NCI-H524 treated with DMSO at 0.1 percent for 48 hours (cell line): ENCODE measurements at regions not wholly inside any gene's neighbourhood (a gene's known extent, or its start where the extent isn't known, plus 50 kb on each side); places are given as distances from the start of the nearest gene placed in this dataset.
"Not testable (repeated sequence)": the region's sequence is repeated elsewhere in the genome, so short reads cannot be mapped to it uniquely, and the experiment has no call there.

ENCODE experiments used
- DNase-seq: peaks from one replicate; lab custom pipeline; 2025; lab: John Stamatoyannopoulos, UW

DNA sequence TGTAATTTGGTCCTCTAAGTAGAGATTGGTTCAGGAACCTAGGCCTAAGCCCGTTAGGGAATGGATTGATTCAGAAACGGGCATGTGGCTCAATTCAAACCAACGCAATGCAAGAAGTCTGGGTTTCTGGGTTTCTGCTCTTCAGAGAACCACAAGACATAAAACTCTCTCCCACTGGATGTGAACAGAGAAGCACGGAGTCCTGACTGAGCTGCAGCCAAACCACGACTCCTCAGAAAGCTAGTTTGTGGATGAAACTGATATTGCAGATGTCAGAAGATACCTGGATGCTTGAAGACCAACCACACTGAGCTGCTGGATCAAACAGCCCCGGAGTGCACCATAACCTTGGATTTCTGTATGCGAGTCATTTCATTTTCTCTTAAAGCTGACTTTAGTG lies 50.0 kb downstream of the SOD2 start:
- no peak for DNase-seq

GRCh38 chr6:159642481-159642880 lies 50.6 kb downstream of the SOD2 start:
- DNase-seq = no peak

GRCh38 chr6:159640722-159641482 lies 52.1 kb downstream of the SOD2 start:
- DNase-seq = no peak

- no peak for DNase-seq
Measured at GRCh38 chr6:159640322-159640721, 52.7 kb downstream of the SOD2 start.

DNA sequence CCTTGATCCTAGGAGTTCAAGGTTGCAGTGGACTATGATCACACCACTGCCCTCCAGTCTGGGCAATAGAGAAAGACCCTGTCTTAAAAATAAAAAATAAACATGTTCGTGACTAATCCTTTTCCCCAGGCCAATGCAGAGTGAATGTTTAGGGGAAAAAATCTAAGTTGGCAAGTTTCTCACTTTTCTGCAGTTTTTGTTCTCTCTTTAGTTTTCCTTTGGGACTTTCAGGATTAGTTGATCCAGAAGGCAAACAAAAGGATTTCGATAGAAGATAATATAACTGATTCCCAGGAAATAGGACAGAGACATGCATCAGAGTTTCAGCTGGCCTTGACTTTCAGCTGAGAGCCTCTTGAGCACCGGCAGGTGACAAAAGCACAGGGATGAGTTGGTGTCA lies 53.3 kb downstream of the SOD2 start:
- no peak for DNase-seq

DNA sequence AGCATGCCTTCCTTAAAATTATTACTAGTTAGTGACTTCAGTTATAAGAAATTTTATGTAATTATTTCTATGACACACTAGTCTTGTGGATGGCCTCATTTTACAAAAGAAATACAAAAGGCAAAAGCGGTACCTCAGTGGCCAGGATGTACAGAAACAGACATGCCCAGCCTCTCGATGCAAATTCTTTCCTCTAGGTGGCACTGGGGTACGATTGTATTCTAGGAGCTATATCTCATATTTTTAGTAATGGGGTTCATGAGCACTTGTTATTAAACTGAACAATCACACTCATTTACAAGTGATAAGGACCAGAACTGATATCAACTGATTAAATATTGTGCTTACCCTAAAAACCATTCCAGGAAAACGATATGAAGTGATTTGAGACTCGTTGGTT lies 59.8 kb downstream of the SOD2 start:
- DNase-seq = no peak

GRCh38 chr6:159631886-159632285 lies 61.2 kb downstream of the SOD2 start:
- DNase-seq = no peak

- DNase-seq = no peak
Measured at GRCh38 chr6:159627939-159628338, 65.1 kb downstream of the SOD2 start.

DNA sequence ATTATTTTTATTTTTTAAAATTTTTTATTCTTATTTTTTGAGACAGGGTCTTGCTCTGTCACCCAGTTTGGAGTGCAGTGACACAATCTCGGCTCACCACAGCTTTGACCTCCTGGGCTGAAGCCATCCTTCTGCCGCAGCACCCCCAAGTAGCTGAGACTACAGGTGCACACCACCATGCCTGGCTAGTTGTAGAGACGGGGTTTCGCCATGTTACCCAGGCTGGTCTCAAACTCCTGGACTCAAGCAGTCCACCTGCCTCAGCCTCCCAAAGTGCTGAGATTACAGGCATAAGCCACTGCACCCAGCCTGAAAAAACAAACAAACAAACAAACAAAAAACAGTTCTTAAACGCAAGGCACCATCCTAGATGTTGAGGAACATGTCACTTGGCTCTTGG lies 66.5 kb downstream of the SOD2 start:
- not testable (repeated sequence) for DNase-seq

- DNase-seq = no peak
Measured at GRCh38 chr6:159623156-159623555, 69.9 kb downstream of the SOD2 start.

- DNase-seq = no peak
Measured at GRCh38 chr6:159620947-159621346, 72.1 kb downstream of the SOD2 start.

DNA sequence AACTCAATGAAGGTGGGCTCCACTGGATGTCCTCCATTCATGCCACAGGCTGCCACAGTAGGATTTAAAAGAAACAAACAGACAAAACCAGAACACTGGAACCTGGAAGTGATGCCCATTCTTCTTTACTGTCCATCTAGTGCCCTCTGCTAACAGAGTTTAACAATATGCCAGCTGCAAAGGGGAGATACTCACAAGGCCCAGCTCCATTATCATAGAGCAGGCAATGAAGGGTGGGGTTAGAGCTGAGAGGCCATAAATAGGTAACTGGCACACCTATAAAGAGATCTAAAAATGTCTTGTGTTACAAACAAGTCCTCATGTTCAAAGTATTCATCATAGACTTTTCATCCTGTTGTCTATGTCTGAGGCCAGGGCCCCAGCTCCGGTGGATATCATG lies 75.6 kb downstream of the SOD2 start:
- no peak for DNase-seq

- DNase-seq = peak; percentile 86
Measured at GRCh38 chr6:159616456-159616855, 76.6 kb downstream of the SOD2 start.

- DNase-seq = peak; percentile 95
Measured at GRCh38 chr6:159615918-159616317, 77.1 kb downstream of the SOD2 start.

- no peak for DNase-seq
Measured at GRCh38 chr6:159610881-159611280, 82.2 kb downstream of the SOD2 start.

DNA sequence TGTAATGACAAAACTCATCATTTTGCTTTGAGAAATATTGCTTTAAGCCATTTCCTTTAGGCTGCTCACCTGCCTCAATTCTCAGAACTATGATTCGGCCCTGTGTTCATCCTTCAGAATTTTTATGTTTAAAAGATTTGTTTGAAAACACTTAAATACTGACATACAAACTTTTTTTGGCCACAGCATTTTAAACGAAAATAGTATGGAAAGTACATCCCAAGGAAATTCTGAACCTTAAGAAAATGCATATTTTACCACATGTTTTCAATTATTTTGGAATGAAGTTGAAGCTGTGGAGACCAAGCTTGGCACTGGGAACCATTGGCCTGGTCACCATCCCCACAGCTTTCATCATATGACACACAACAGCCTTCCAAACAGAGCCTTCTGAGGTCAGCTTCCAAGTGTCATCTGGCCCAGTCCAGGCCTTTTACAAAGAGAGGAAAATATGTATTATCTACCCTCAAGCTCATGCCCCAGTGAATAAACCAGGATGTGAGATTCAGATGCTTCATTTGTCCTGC lies 83.3 kb downstream of the SOD2 start:
- no peak for DNase-seq

- no peak for DNase-seq
Measured at GRCh38 chr6:159608961-159609651, 83.9 kb downstream of the SOD2 start.

DNA sequence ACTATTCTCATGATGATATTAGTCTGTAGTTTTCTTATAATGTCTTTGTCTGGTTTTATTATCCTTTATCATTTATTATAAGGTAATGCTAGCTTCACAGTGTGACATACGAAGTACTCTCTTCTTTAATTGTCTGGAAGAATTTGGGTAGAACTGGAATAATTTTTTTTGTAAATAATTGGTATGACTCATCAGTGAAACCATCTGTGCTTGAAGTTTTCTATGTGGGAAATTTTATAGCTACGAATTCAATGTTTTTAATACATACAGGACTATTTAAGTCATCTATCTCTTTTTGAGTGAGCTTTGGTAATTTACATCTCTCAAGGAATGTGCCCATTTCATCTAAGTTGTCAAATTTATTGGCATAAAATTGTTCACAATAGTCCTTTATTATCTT lies 86.3 kb downstream of the SOD2 start:
- DNase-seq = no peak

GRCh38 chr6:159604443-159604956 lies 88.5 kb downstream of the SOD2 start:
- DNase-seq = no peak

- no peak for DNase-seq
Measured at GRCh38 chr6:159602431-159603041, 90.5 kb downstream of the SOD2 start.

DNA sequence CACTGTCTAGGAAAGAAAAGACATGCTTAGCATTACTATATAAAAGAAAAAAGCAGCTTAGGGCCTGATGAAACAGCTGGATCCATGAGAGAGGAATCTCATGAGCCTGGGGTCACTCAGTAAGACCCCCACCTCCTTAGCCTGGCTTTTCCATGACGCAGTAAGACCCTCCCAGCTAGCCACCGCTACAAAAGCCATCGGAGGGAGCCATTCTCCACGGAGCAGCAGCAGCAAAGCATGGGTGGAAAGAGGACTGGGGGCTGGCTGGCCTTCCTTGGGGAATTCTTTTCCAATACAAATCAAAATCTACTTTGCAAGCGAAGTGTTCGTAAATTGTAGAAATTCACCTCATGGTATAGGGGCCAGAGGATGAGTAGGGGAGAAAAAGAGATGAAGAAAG lies 91.8 kb downstream of the SOD2 start:
- DNase-seq = no peak

DNA sequence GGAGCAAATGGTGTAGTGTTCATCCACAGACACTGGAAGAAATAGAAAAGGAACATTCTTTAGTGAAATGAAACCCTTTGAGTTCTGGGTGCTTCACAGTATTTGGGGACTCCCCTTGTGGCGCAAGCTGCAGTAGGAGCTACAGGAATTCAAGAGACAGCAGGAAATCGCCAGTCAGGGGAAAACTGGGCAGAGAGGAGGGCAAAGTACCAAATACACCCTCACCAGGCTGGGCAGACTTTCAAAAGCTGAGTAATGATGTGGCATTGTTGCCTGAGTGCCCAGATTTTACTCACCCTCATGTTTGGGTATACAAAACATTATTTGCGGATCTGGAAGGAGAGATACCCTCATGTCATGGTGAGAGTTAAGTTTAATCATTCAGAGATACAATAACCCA lies 97.9 kb downstream of the SOD2 start:
- DNase-seq = no peak

DNA sequence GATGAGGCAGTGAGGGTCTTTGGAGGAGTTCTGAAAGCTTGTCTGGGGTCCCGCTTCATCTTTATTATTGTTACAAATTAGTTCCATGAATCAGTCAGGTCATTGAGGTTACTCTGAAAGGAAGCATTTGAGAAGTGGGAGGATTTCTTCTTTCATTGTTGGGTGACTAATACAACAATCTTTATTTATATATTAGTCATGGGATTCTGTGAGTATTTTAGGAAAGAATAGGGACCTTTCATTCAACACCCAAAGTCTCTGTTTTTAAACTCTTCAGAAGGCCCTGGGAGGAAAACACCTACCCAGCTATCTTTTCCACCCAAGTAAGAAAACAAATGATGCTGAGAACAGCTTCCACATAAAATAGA lies 98.3 kb downstream of the SOD2 start:
- DNase-seq = no peak
